BJ (cell line): ENCODE measurements at regions not wholly inside any gene's neighbourhood (a gene's known extent, or its start where the extent isn't known, plus 50 kb on each side); places are given as distances from the start of the nearest gene placed in this dataset.

Experiments used
- CTCF ChIA-PET: fragments of 350-600 bp; formaldehyde crosslinking; extraction: SDS; loops from one replicate; lab custom pipeline; 2021; ENCODE audit warnings: antibody characterized with exemption, inconsistent platforms; lab: Yijun Ruan, JAX
- POLR2A ChIA-PET: fragments of 300-600 bp; sonication (Branson Sonifier 250); formaldehyde crosslinking; extraction: SDS; loops from one replicate; lab custom pipeline; 2021; ENCODE audit warnings: antibody characterized with exemption; lab: Charles Lee
- DNase-seq: peaks from one replicate; pipeline ENCODE4 v3.0.0-alpha.2; 2011; ENCODE audit warnings: low read depth
- H3K27me3 ChIP-seq: 2 replicates; pipeline ENCODE4 v1.6.0; 2011; ENCODE audit warnings: low read length; ENCODE audit not compliant: control insufficient read depth, insufficient read depth
- H3K36me3 ChIP-seq: 2 replicates; pipeline ENCODE4 v1.5.1; 2011; ENCODE audit warnings: low read length; ENCODE audit not compliant: control insufficient read depth, insufficient read depth
- H3K4me3 ChIP-seq: 2 replicates; pipeline ENCODE4 v1.5.1; 2011; ENCODE audit warnings: low read depth, mild to moderate bottlenecking, control low read depth, low read length
- CTCF ChIP-seq: IDR thresholded peaks from 2 replicates; pipeline ENCODE4 v1.5.1; 2011; ENCODE audit warnings: low read depth, mild to moderate bottlenecking, control low read depth, inconsistent platforms, low read length, moderate library complexity; ENCODE audit not compliant: insufficient read depth

DNA sequence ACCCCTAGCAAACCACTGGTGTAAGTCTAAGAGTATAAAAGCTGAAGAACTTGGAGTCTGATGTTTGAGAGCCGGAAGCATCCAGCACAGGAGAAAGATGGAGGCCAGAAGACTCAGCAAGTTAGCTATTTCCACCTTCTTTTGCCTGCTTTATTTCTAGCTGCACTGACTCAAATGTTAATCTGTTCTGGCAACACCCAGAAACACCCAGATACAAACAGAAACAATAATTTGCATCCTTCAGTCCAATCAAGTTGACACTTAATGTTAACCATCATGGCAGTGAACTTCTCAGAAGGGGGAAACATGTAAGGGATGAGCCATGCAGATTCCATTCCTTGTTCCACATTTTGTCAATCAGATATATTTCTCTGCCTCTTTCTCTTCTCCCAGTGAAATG, 101.8 kb upstream of the FERD3L start:
- CTCF ChIA-PET: no interaction called here
- no peak for DNase-seq
- Histone ChIP-seq H3K4me3 (no peak overlapping the region), H3K36me3 (no peaks in the 10 kb centered on the region), H3K27me3 (no peaks in the 10 kb centered on the region)
- no peak for TF ChIP-seq CTCF
- POLR2A ChIA-PET: no interaction called here

DNA sequence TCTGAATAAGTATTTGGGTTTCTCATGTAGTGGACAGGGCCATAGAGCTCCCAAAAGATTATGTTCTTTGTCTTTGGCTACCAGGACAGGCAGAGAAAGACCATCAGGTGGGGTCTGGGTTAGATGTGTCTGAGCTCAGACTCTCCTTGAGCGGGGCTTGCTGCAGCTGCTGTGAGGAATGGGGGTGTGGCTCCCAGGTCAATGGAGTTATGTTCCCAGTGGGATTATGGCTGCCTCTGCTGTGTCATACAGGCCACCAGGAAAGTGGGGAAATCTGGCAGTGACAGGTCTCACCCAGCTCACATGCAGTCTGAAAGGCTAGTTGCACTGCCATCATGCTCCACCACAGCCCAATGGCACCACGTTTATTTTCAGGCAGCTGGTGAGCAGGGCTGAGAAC, 97.0 kb upstream of the FERD3L start:
- DNase-seq: no peak
- Histone ChIP-seq H3K36me3 (no peaks in the 10 kb centered on the region), H3K4me3 (no peak overlapping the region), H3K27me3 (no peaks in the 10 kb centered on the region)
- no peak for TF ChIP-seq CTCF
- CTCF ChIA-PET: no interaction called here
- POLR2A ChIA-PET: no interaction called here

GRCh38 chr7:19239951-19240350, 94.7 kb upstream of the FERD3L start:
- no peak for TF ChIP-seq CTCF
- DNase-seq: no peak
- Histone ChIP-seq H3K27me3 (no peaks in the 10 kb centered on the region), H3K4me3 (no peak overlapping the region), H3K36me3 (no peaks in the 10 kb centered on the region)
- ChIA-PET POLR2A (no interaction called here), CTCF (no interaction called here)

GRCh38 chr7:19235680-19236079, 90.5 kb upstream of the FERD3L start:
- ChIA-PET POLR2A (no interaction called here), CTCF (interaction anchor here (1.8 kb wide), 1 partner anchor 256 kb away, joined by 4 read pairs; no protein-coding TSS in a partner anchor)
- no peak for TF ChIP-seq CTCF
- Histone ChIP-seq H3K4me3 (no peak overlapping the region), H3K27me3 (no peaks in the 10 kb centered on the region), H3K36me3 (no peaks in the 10 kb centered on the region)
- no peak for DNase-seq

DNA sequence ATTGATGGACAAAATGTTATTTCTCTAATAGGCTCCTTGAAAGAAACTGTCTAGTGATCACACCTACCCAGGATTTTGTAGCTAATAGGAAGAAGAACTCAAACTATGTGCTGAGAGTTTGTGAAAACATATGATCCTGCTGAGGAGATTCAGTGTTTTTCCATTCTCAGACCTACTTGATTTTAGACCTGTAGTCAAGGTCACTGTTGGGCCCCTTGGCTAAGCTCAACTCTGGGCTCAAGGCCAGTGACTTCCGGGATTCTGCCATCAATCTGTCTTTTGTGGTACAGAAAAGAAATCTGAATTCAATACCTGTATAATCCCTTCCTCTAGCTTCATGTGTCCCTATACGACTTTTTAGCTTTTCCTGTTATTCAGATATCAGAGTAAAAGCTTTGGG, 79.7 kb upstream of the FERD3L start:
- TF ChIP-seq CTCF: no peak
- Histone ChIP-seq H3K4me3 (no peak overlapping the region), H3K36me3 (no peaks in the 10 kb centered on the region), H3K27me3 (no peaks in the 10 kb centered on the region)
- ChIA-PET CTCF (interaction anchor here (0.8 kb wide), 1 partner anchor 9 kb away, joined by 3 read pairs; no protein-coding TSS in a partner anchor), POLR2A (no interaction called here)
- DNase-seq: no peak
